ENCODE measurements at regions not wholly inside any gene's neighbourhood (a gene's known extent, or its start where the extent isn't known, plus 50 kb on each side); places are given as distances from the start of the nearest gene placed in this dataset.

- DNase-seq (ENCODE audit: low read depth in 2 of 3, low spot score in 2 of 3) = no peak
These were observed 52.3 kb upstream of the SNTG2 start for GRCh38 chr2:898319-898718.

- no peak for DNase-seq (ENCODE audit: low read depth in 2 of 3, low spot score in 2 of 3)
These were observed 53.6 kb upstream of the SNTG2 start for GRCh38 chr2:897091-897490.

DNA sequence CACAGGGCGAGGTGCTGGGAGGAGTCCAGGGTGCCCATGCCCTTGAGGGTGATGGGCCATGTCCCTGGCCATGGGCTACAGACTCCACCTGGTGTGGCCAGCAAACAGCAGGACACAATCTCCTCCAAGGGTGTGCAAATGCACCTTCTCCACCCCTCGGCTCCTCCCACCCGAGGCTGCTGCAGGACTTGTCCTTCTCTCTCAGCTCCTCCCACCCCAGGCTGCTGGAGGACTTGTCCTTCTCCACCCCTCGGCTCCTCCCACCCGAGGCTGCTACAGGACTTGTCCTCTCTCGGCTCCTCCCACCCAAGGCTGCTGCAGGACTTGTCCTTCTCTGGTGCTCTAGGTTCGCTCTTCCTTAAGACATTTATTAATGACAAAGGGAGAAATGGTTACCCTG is 57.3 kb upstream of the SNTG2 start:
- no peak for DNase-seq (ENCODE audit: low read depth in 2 of 3, low spot score in 2 of 3)

DNA sequence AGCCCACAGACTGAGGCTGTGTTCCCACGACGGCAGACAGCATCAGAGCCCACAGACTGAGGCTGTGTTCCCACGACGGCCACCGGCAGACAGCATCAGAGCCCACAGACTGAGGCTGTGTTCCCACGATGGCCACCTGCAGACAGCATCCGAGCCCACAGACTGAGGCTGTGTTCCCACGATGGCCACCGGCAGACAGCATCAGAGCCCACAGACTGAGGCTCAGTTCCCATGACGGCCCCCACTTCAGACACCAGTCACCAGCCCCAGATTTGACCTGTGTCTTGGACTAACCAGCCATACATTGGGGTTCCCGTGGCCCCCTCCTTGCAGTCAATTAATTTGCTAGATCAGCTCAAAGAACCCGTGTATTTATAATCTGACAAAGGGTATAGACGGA is 57.8 kb upstream of the SNTG2 start:
- DNase-seq (ENCODE audit: low read depth in 2 of 3, low spot score in 2 of 3) = no peak

- no peak for DNase-seq (ENCODE audit: low read depth in 2 of 3, low spot score in 2 of 3)
These were observed 58.2 kb upstream of the SNTG2 start for GRCh38 chr2:892401-892800.

DNA sequence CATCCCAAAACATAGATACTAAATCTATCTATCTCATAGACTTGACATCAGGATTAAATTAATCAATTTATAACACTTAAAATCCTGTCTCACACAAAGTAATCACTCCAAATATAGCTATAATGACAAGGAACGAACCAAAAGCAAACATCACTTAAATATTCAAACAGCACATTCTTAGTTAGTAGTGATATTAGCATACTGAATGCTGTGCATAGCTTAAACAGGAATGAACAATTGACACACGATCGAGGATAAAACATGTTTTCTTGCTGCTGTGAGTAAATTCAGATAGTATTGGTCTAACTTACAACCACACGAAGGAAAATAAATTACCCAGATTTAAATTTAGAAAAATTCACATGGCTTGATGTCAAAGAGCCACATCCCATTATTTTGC is 58.9 kb upstream of the SNTG2 start:
- no peak for DNase-seq (ENCODE audit: low read depth in 2 of 3, low spot score in 2 of 3)

GRCh38 chr2:890791-891190 is 59.9 kb upstream of the SNTG2 start:
- DNase-seq (ENCODE audit: low read depth in 2 of 3, low spot score in 2 of 3) = no peak

- DNase-seq (ENCODE audit: low read depth in 2 of 3, low spot score in 2 of 3) = no peak
These were observed 60.4 kb upstream of the SNTG2 start for GRCh38 chr2:890214-890613.

DNA sequence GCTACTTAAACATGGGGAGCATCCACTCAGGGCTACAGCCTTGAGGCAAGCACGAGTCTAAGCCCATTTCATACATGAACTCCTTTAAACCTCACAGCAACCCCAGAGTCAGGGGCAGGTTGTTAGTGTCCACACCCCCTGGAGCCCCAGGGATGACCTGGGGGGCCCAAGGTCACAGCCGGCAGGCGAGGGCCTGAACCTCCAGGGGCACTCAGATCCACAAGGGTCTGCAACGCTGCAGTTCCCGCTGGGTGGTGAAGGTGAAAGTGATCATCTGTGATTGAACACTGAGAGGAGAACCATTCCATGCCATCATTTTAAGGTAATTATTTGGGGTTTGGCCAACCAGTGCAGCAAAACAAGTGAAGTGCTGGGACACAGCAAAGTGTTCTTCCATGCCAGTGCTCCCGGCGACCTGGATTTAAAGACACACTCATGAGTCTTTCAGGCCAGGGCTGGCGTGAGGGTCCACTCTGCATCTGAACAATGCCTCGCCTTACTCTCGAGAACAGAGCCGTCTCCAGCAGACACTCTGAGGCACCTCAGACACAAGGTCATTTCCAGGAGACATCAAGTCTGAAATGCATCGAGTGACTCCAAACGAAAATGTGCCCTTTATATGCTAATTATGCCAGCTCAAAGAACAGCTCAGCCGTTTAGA is 61.6 kb upstream of the SNTG2 start:
- DNase-seq (ENCODE audit: low read depth in 2 of 3, low spot score in 2 of 3) = no peak

DNA sequence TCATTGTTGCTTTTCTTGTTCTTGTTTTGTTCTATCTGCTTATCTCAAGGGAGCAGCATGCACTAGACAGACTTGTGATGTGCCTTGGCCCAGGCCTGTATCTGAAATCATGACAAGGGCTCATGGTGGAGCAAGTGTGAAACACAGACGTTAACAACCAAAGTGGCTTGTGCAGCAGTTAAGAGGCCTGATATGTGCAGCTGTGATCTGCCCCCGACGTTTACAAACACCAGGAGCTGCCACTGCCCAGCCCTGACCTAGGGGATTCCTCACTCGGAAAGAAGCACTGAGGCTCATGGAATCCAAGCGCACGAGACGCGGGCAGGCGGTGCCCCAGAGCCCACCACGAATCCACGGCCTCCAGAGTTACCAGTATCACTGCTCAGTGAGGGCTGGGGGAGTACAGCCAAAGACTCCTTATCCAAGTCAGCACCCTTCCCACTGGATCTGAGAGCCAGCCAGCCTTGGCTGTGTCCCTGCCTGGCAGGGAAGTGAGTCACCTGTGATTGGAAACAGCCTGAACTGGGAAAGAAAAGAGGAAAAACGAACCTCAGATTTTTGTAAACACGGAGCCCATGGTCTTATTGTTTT is 62.3 kb upstream of the SNTG2 start:
- no peak for DNase-seq (ENCODE audit: low read depth in 2 of 3, low spot score in 2 of 3)

DNA sequence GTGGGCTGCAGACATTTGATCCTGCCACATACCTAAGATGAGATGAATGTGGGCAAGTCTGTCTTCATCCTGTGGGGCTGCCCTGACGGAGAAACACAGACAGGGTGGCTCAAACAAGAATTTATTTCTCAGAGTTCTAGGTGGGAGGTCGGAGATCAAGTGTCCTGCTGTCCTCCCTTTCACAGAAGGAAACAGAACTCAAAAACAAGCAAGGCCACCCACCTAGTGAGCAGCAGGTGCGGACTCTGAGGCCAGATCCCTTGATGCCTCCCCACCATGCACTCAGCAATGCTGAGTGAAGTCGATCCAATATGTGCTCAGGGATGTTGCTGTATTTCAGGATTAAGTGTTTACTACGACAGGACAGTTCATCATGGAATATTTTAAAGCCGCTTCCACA is 63.0 kb upstream of the SNTG2 start:
- DNase-seq (ENCODE audit: low read depth in 2 of 3, low spot score in 2 of 3) = no peak

DNA sequence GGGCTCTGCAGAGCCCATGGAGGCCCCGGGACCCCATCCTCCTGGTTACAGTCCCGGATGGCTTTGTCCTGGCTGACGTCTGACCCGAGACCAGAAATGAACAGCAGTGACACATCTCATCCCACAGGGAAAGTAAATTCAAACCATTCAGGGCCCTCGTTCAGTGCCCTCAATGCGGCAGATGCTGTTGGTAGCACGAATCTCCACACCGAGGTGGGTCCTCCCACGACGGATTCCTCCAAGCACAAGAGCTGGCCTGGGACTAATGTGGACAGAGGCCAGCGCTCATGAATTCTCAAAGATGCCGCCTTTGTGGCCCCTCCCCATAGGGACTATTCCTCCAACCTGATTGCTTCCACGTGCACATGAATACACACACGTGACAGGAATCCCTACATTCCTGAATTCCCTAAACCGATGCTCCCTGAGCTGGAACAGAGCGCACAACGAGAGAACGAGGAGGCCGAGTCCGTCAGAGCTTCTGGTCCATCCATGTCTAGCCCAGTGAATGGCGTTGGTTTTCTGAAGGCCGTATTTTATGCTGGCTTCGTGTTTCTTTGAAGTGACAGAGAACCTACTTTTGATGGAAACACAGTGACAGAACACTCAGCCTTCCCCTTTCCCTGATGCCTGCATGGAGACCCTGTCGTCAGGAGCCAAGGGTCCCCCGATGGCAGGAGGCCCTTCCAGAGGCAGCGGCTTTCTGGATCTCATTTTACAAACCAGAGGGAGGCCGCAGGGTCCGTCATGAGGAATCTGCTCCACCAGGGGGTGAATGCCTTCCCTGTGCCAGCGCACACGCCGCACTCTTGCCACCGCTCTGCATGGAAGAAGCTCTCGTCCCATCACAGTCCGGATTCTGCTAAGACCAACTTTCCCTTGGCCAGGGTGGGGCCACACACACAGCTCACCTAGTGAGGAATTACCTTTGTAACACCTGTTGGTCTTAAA is 64.3 kb upstream of the SNTG2 start:
- DNase-seq (ENCODE audit: low read depth in 2 of 3, low spot score in 2 of 3) = no peak

GRCh38 chr2:885230-886071 is 65.2 kb upstream of the SNTG2 start:
- no peak for DNase-seq (ENCODE audit: low read depth in 2 of 3, low spot score in 2 of 3)

DNA sequence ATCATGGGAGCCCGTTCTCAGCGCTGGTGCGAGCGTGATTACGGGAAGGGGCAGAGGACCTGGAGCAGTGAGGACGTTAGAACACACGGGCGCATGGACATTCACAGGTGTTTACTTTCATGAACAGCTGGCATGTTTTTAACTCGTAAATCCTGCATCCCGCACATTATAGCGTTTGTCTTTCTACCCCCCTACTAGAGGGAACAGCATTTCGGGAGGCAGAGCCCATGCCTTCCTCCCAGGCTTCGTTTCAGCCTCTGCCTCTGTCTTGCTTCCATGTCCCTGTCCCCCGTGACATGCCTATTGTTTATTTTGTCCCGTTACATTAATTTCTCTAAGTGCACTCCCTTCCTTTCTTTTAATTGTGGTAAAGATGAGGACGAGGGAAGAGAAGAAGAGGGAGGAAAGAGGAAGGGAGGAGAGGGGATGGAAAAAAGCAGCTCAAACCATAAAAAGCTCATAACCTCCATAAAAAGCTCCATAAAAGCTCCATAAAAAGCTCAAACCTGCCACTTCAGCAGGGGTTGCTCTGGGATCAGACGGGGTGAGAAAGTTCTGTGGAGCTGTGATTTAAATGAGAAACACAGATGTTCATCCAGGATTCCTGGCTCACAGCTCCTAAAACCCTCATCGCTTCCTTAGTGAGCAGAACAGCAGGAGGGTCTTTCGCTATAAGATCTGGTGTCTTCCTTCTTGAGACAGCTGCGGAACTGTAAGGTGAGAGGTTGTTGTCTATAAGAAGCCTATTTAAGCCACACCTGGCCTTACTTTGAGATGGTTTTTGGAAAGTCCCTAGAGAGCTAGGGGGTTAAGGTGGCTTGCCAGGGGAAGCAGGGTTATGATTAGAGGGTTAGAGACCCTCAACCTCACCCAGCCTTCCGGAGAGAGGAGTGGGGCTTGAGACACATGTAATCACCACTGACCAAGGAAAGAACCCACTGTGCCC is 66.6 kb upstream of the SNTG2 start:
- DNase-seq (ENCODE audit: low read depth in 2 of 3, low spot score in 2 of 3) = no peak

GRCh38 chr2:883260-883802 is 67.3 kb upstream of the SNTG2 start:
- DNase-seq (ENCODE audit: low read depth in 2 of 3, low spot score in 2 of 3) = no peak

- no peak for DNase-seq (ENCODE audit: low read depth in 2 of 3, low spot score in 2 of 3)
These were observed 69.3 kb upstream of the SNTG2 start for GRCh38 chr2:881204-881918.

DNA sequence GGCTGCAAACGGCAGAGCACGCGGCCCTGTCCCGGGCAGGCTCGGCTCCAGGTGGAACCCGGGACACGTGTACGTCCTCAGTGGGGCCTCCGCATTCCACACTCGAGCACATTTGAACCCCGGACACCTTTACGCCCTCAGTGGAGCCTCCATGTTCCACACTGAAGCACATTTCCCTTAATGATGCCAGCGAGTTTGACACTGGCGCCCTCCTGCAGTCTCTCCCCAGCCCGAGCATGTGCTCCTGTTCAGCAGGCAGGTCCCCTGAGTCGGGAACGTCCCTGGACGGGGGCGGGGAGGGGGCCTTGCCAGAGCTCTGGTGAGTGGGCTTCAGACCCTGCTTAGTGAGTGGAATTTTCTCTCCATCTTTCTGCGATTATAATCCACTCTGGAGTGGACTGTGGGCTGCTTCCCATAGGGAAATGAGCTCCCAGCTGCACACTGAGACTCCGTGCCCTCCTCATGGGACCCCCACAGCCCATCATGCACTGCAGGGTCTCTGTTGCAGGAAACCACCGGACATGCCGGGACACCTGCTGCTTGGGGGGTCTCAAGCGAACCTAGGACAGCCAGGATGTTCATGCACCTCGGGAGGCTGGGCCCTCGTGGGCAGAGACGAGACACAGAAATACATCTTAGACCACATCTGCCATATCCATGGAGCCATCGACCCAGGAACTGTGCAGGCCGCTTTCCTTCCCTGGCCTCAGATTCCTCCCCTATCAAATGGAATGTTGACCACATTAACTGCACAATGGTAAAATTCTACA is 70.3 kb upstream of the SNTG2 start:
- DNase-seq (ENCODE audit: low read depth in 2 of 3, low spot score in 2 of 3) = no peak

GRCh38 chr2:879540-879939 is 71.1 kb upstream of the SNTG2 start:
- DNase-seq (ENCODE audit: low read depth in 2 of 3, low spot score in 2 of 3) = no peak
